Fibroblast of skin of left quadriceps (primary cell): ENCODE measurements at regions not wholly inside any gene's neighbourhood (a gene's known extent, or its start where the extent isn't known, plus 50 kb on each side); places are given as distances from the start of the nearest gene placed in this dataset.
"Not testable (repeated sequence)": the region's sequence is repeated elsewhere in the genome, so short reads cannot be mapped to it uniquely, and the experiment has no call there.

Experiments
- DNase-seq, 2 experiments: peaks; one replicate each; pipeline ENCODE4 v3.0.0-alpha.2; 2013; ENCODE audit warnings: low read depth in 2 of 2

- no peak for DNase-seq
Observed at GRCh38 chr6:56745971-56746370, 103.3 kb upstream of the DST start.

- DNase-seq = no peak
Observed at GRCh38 chr6:56745081-56745480, 102.4 kb upstream of the DST start.

GRCh38 chr6:56744528-56744927 is 101.8 kb upstream of the DST start:
- DNase-seq = no peak

- no peak for DNase-seq
Observed at GRCh38 chr6:56742122-56742791, 99.6 kb upstream of the DST start.

GRCh38 chr6:56741472-56741871 is 98.8 kb upstream of the DST start:
- no peak for DNase-seq

GRCh38 chr6:56739836-56740815 is 97.4 kb upstream of the DST start:
- no peak for DNase-seq

- DNase-seq = no peak
Observed at GRCh38 chr6:56736804-56737203, 94.1 kb upstream of the DST start.

GRCh38 chr6:56734335-56734734 is 91.6 kb upstream of the DST start:
- DNase-seq = no peak

GRCh38 chr6:56733211-56733697 is 90.6 kb upstream of the DST start:
- no peak for DNase-seq

- DNase-seq = no peak
Observed at GRCh38 chr6:56732517-56732916, 89.8 kb upstream of the DST start.

GRCh38 chr6:56730663-56731529 is 88.2 kb upstream of the DST start:
- DNase-seq = peak; percentile 40

GRCh38 chr6:56729719-56730118 is 87.0 kb upstream of the DST start:
- DNase-seq = peak in 1 of 2 experiments; percentile 32

- DNase-seq = not testable (repeated sequence)
Observed at GRCh38 chr6:56729166-56729565, 86.5 kb upstream of the DST start.

GRCh38 chr6:56727097-56727850 is 84.6 kb upstream of the DST start:
- DNase-seq = peak; percentile 68 to 69

- no peak for DNase-seq
Observed at GRCh38 chr6:56725254-56725653, 82.6 kb upstream of the DST start.

- no peak for DNase-seq
Observed at GRCh38 chr6:56724455-56724854, 81.8 kb upstream of the DST start.

- no peak for DNase-seq
Observed at GRCh38 chr6:56720882-56721281, 78.2 kb upstream of the DST start.

GRCh38 chr6:56720202-56720601 is 77.5 kb upstream of the DST start:
- DNase-seq = not testable (repeated sequence)

- not testable (repeated sequence) for DNase-seq
Observed at GRCh38 chr6:56719315-56720058, 76.8 kb upstream of the DST start.

- DNase-seq = no peak
Observed at GRCh38 chr6:56718236-56718635, 75.5 kb upstream of the DST start.
